ENCODE measurements at regions not wholly inside any gene's neighbourhood (a gene's known extent, or its start where the extent isn't known, plus 50 kb on each side); places are given as distances from the start of the nearest gene placed in this dataset.

DNA sequence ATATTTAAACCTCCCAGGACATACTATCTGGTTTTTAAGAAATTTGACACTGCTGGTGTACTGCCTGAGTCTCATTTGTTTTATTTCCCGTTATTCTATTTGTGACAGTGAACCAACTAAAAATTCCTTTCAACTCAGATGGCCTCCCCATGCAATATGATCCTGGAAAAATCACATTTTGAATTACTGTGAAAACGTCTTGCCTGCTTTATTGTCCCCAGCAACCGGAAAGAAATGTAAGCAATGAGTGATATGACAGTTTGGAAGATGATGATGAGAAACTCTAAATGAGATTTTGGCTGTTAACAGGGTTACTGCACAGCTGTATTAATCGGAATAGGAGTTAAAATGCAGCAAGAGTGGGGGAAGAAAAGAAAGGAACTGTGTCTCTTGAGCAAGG lies 590.7 kb upstream of the CDH5 start:
- FAIRE-seq (no peak), DNase-seq (ENCODE audit: insufficient read length, low spot score) (no peak)
- TF ChIP-seq CTCF (IDR thresholded peaks at IDR 0.05; ENCODE audit: insufficient read depth, missing control alignments), result no peak

GRCh38 chr16:65774350-65774749 lies 592.1 kb upstream of the CDH5 start:
- DNase-seq (ENCODE audit: insufficient read length, low spot score) (no peak), FAIRE-seq (no peak)
- TF ChIP-seq CTCF (IDR thresholded peaks at IDR 0.05; ENCODE audit: insufficient read depth, missing control alignments), result no peak

GRCh38 chr16:65773301-65773874 lies 593.1 kb upstream of the CDH5 start:
- no peak for TF ChIP-seq CTCF (IDR thresholded peaks at IDR 0.05; ENCODE audit: insufficient read depth, missing control alignments)
- FAIRE-seq (no peak), DNase-seq (ENCODE audit: insufficient read length, low spot score) (no peak)

DNA sequence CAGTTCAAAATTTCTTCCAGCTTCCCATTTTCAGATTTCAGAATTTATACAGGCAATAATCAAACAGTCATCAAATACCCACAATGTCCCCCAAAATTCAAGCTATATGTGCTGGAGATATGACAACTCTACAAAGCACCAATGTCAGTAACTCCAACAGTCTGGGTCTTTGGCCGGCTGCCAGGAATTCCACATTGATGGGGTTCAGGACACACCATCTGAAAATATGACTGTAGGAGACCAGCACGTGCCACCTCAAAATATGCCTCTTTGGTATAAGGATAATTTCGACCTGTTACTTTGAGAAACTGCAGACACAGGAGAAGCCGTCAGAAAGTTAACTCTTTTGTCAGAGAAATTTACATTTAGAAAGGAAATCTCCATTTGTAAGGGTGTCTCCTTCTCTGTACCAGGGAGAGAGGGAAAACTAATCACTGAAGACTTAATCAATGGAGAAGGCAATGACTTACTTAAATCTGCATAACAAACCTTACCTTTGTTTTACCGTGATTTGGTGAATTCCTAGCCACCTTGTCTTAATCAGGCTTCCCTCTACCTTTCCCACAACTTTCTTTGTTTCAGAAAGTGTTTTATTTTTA lies 594.3 kb upstream of the CDH5 start:
- no peak for FAIRE-seq
- no peak for TF ChIP-seq CTCF (IDR thresholded peaks at IDR 0.05; ENCODE audit: insufficient read depth, missing control alignments)

DNA sequence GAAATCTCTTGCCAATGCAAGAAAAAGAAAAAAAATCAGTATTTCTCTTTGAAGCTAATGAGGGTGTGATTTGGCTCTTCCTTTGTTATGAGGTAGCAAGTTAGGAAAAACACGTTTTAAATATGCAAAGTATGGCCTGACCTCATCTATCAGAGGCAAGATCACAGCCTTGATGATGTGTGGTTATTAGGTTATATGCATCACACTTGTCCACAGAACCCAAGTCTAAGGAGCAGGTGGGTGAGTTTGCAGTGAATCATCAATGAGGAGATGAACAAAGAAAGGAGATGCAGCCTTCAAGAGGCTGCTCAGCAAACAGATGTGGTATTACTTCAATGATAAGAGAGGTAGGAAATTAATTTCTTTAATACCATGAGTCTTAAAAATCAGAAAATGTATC lies 594.8 kb upstream of the CDH5 start:
- no peak for TF ChIP-seq CTCF (IDR thresholded peaks at IDR 0.05; ENCODE audit: insufficient read depth, missing control alignments)
- FAIRE-seq (no peak), DNase-seq (ENCODE audit: insufficient read length, low spot score) (no peak)

More for the DNA sequence above, 594.3 kb upstream of the CDH5 start:
- DNase-seq (ENCODE audit: insufficient read length, low spot score), result no peak

DNA sequence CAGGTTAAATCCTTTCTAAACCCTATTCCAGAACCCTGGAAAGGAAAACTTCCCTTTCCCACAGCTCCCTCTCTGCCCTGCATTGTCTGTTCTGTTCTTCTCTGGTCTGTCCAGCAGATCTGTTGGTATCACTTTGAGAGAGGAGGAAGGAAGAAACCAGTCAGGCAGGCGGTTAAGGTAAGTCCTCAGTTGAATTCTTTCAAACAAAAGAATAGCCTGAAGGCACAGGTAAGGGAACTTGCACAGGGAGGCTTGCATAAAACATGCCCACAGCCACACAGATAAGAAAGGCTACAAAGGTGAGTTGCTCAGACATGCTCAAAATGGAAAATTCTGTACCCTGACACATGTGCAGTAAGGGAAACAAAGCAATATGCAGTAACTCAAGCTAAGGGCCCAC lies 595.7 kb upstream of the CDH5 start:
- FAIRE-seq (no peak), DNase-seq (ENCODE audit: insufficient read length, low spot score) (no peak)
- TF ChIP-seq CTCF (IDR thresholded peaks at IDR 0.05; ENCODE audit: insufficient read depth, missing control alignments), result no peak

DNA sequence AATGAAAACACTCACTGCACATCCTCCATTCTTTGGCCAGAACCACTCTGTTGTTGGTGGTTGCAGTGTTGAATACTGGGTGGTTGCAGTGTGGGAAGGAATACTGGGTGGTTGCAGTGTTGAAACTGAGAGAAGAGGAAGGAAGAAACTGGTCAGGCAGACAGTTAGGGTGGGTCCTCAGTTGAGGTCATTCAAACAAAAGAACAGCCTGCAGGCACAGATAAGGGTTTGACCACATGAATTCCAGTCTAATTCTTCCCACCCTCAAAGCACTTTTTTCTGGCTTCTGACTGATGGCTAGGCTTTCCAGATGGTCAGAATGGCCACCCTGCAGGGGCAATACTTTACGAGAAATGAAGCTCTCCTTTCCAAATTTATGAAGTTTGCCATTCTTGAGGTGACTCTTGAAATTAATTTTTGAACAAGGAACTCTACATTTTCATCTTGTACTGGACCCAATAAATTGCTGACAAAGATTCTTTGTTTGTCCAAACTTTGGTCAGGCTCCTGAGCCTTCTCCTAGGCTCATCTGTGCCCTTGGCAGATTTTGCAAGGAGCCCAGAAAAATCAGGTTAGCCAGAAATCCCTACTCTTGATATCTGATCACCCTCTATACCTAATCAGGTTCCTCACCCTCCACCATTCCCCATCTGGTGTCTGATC lies 596.6 kb upstream of the CDH5 start:
- FAIRE-seq (no peak), DNase-seq (ENCODE audit: insufficient read length, low spot score) (no peak)
- TF ChIP-seq CTCF (IDR thresholded peaks at IDR 0.05; ENCODE audit: insufficient read depth, missing control alignments), result no peak

All from D721Med (cell line).